HT-29 (cell line): ENCODE measurements at regions not wholly inside any gene's neighbourhood (a gene's known extent, or its start where the extent isn't known, plus 50 kb on each side); places are given as distances from the start of the nearest gene placed in this dataset.
"Not testable (repeated sequence)": the region's sequence is repeated elsewhere in the genome, so short reads cannot be mapped to it uniquely, and the experiment has no call there.

ENCODE experiments used
- DNase-seq: peaks from one replicate; pipeline ENCODE4 v3.0.0-alpha.2; 2015; ENCODE audit warnings: low spot score

- no peak for DNase-seq
These were observed 50.2 kb upstream of the FAM174B start for GRCh38 chr15:92705764-92706163.

GRCh38 chr15:92706201-92706600, 50.6 kb upstream of the FAM174B start:
- no peak for DNase-seq

GRCh38 chr15:92707880-92708551, 52.4 kb upstream of the FAM174B start:
- no peak for DNase-seq

GRCh38 chr15:92708635-92709034, 53.1 kb upstream of the FAM174B start:
- no peak for DNase-seq

GRCh38 chr15:92709110-92709790, 53.7 kb upstream of the FAM174B start:
- DNase-seq, result no peak

GRCh38 chr15:92711457-92711831, 55.9 kb upstream of the FAM174B start:
- DNase-seq, result no peak

GRCh38 chr15:92714077-92714476, 58.5 kb upstream of the FAM174B start:
- no peak for DNase-seq

- DNase-seq, result peak; percentile 82
These were observed 59.2 kb upstream of the FAM174B start for GRCh38 chr15:92714477-92715401.

- DNase-seq, result no peak
These were observed 60.2 kb upstream of the FAM174B start for GRCh38 chr15:92715758-92716157.

GRCh38 chr15:92719021-92719420, 63.4 kb upstream of the FAM174B start:
- DNase-seq, result no peak

- DNase-seq, result no peak
These were observed 68.6 kb upstream of the FAM174B start for GRCh38 chr15:92724144-92724543.

GRCh38 chr15:92725171-92725570, 69.6 kb upstream of the FAM174B start:
- no peak for DNase-seq

GRCh38 chr15:92728266-92728665, 72.7 kb upstream of the FAM174B start:
- no peak for DNase-seq

GRCh38 chr15:92733090-92733933, 77.7 kb upstream of the FAM174B start:
- no peak for DNase-seq

- no peak for DNase-seq
These were observed 78.5 kb upstream of the FAM174B start for GRCh38 chr15:92733934-92734521.

- not testable (repeated sequence) for DNase-seq
These were observed 83.7 kb upstream of the FAM174B start for GRCh38 chr15:92739246-92739645.

- DNase-seq, result peak; percentile 7
These were observed 90.3 kb upstream of the FAM174B start for GRCh38 chr15:92745845-92746271.

- peak; percentile 39 for DNase-seq
These were observed 91.5 kb upstream of the FAM174B start for GRCh38 chr15:92747047-92747446.

- DNase-seq, result no peak
These were observed 93.6 kb upstream of the FAM174B start for GRCh38 chr15:92749216-92749615.

- DNase-seq, result no peak
These were observed 94.4 kb upstream of the FAM174B start for GRCh38 chr15:92749946-92750345.

- peak; percentile 68 for DNase-seq
These were observed 96.0 kb upstream of the FAM174B start for GRCh38 chr15:92751528-92751927.
